Ammon's horn (tissue), 1 donor: ENCODE measurements at regions not wholly inside any gene's neighbourhood (a gene's known extent, or its start where the extent isn't known, plus 50 kb on each side); places are given as distances from the start of the nearest gene placed in this dataset.

Experiments
- DNase-seq: peaks from one replicate; pipeline ENCODE4 v3.0.0-alpha.2; 2016; ENCODE audit warnings: low spot score

DNA sequence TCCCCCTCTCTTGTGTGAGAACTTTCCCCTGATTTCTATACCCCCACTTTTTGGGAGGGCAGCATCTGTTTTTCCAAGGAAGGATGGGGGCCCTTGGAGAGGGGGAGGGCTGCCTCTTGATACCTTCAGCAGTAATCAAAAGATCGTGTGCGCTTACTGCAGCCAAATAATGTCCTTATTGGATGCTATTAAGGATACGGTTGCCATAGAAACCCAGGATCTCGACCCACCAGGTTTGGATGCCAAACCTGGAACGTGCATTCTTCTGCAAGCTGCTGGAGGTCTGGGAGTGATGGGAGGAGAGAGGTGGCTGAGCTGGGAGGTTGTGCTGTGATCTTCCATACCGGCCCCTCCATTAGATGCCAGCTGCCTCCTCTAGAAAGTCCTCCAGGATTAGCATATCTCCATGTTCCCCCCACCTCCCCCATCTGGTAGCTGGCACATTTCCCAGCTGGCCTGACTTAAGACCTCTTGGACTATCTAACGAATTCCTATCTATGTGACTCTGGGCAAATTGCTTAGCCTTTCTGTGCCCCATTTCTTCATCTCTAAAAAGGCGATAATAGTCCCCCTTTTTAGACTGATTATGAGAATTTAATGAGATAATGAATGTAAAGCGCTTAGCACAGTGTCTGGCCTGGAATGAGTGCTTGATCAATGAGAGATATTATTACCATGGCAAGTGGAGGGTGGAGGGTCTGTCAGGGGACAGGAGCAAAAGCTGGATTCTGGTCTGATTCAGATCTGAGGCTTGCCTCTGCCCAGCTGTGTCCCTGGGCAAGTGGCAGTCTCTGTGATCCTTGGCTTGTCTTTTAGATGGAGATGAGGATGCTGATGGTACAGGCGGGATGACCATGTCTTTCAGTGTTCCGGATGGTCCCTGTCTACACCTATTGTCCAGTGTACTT, 78.5 kb upstream of the PCBD1 start:
- no peak for DNase-seq

DNA sequence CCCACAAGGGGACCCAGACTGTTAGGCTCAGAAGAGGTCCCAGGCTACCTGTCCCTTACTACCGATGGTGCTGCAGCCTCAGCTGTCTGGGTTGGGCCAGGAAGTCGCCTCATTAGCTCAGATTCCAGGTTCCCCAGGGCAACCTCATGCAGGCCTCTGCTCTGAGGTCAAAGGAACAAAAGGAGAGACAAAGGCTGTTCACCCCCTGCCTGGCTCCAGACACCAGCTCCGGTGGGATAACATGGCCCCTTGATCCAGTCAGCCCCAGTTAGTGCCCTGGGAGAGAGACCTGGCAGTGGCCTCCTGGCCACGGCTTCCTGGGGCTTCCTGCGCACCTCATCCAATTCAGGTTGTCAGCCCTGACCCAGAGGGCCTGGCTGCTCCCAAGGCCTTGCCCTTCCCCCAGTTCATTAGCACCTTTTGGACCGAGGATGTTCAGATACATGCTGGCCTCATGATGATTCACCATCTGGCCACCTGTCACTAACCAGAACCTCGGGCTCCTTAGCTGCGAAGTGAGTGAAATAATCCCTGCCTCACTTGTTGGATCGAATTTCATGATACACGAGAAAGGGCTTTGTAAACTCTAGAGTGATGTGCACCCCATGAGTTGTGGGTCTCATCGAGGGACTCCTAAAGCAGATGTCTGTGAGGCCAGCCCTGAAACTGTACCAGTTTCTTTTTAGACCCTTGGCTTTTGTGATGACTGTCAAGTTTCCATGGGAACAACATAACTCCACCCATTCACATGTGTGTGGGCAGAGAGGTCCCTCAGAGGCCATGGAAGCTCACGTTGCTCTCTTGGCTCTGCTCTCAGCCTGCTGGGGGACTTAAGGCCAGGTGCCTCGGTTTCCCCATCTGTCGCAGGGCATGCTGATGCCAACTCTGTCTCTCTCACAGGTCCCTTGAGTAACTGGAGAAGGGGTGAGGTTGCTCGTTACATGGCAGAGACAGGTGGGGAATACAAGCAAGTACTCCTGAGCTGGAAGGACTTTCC, 79.5 kb upstream of the PCBD1 start:
- DNase-seq: no peak

GRCh38 chr10:70969188-70969587, 80.8 kb upstream of the PCBD1 start:
- DNase-seq: no peak

GRCh38 chr10:70970830-70971229, 82.5 kb upstream of the PCBD1 start:
- no peak for DNase-seq

DNA sequence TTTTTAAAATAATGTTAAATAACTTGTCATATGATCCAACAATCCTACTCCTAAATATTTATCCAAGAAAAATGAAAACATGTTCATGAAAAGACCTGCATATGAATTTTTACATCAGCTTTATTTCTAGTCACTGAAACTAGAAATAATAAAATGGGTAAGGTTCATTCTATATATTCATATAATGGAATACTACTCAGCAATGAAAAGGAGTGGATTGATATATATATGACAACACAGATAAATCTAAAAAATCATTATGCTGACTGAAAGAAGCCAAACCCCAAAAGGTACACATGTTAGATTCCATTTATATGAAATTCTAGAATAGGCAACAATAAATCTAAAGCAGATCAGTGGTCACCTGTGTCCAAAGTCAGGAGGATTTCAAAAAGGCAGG, 84.9 kb upstream of the PCBD1 start:
- no peak for DNase-seq

DNA sequence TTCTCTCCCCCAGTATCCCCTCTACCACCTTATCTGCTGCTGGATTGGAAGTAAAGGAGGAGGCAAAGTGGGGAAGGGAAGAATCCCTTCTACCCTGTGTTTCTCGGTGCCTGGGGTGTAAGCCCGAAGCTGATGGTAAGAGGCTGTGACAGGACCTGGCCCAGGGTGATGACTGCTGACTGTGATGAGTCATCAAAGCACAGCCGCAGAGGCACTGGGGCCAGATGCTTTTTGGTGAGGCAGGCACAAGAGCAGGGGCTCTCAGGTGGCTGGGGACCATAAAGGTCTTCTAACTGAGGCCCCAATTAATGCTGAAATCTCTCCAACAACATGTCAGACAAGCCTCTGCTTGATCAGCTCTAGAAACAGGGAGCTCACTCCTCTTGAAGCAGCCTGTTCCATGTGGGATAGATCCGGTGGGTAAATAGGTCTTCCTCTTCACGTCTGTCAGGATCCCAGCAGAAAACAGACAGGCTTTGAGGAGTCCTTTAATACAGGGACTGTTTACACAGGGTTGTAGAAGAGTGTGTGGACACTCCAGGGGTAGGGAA, 86.1 kb upstream of the PCBD1 start:
- DNase-seq: no peak

- no peak for DNase-seq
These were observed 86.6 kb upstream of the PCBD1 start for GRCh38 chr10:70974920-70975319.

GRCh38 chr10:70976063-70976695, 87.8 kb upstream of the PCBD1 start:
- no peak for DNase-seq

DNA sequence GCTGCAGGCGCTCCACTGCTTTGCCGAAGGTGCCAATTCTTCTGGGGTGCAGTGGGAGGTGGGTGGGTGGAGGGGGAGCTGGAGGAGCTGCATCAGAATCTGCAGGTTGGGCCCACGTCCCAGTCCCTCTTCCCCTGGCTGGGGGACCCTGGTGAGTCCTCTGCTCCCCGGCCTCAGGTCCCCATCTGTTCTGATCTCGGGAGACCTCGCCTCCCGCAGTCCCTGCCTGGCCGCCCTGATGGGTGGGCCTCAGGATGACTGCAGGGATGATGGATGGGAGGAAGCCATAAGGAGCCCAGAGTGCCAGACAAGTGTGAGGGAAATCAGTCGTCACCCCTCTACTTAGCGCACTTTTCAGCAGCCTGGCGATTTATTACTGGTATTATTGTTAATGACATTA, 89.3 kb upstream of the PCBD1 start:
- DNase-seq: no peak

GRCh38 chr10:70978181-70978580, 89.8 kb upstream of the PCBD1 start:
- no peak for DNase-seq

- no peak for DNase-seq
These were observed 90.6 kb upstream of the PCBD1 start for GRCh38 chr10:70978816-70979480.

GRCh38 chr10:70980687-70981086, 92.3 kb upstream of the PCBD1 start:
- no peak for DNase-seq

GRCh38 chr10:70981171-70981836, 92.9 kb upstream of the PCBD1 start:
- DNase-seq: no peak

GRCh38 chr10:70981936-70982335, 93.6 kb upstream of the PCBD1 start:
- DNase-seq: no peak

DNA sequence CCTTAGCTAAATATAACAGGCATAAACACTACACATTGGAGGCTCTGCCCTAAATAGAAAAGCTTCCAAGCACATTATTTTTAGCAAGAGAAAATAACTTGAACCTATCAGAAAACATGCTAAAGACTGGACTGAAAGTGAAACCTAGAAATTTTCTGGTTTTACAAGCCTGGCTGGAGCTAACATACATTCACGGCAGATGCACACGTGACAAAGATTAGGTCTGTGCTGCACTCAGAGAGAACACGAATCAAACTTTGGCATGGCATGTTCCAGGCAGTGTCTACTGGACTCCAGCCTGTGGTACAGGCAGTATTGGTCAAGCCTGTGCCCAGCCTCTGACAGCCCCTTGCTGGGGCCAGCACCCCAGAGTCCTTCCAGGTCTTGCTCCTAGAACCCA, 94.1 kb upstream of the PCBD1 start:
- no peak for DNase-seq

DNA sequence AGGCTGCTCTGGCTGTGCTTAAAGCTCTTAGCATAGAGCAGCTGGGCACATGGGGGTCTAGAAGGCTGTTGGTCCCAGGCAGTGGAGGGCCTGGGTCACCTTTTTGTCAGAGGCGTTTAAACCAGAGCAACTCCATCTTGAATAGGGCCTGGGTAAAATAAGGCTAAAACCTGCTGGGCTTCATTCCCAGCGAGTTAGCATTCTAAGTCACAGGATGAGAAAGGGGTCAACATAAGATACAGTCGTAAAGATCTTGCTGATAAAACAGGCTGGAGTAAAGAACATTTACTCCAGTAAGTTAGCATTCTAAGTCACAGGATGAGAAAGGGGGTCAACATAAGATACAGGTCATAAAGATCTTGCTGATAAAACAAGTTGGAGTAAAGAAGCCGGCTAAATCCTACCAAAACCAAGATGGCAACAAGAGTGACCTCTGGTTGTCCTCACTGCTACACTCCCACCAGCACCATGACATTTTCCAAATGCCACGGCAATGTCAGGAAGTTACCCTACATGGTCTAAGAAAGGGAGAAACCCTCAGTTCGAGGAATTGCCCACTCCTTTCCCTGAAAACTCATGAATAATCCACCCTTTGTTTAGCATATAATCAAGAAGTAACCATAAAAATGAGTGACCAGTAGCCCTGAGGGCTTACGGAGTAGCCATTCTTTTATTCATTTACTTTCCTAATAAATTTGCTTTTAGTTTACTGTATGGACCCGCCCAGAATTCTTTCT, 96.8 kb upstream of the PCBD1 start:
- no peak for DNase-seq

DNA sequence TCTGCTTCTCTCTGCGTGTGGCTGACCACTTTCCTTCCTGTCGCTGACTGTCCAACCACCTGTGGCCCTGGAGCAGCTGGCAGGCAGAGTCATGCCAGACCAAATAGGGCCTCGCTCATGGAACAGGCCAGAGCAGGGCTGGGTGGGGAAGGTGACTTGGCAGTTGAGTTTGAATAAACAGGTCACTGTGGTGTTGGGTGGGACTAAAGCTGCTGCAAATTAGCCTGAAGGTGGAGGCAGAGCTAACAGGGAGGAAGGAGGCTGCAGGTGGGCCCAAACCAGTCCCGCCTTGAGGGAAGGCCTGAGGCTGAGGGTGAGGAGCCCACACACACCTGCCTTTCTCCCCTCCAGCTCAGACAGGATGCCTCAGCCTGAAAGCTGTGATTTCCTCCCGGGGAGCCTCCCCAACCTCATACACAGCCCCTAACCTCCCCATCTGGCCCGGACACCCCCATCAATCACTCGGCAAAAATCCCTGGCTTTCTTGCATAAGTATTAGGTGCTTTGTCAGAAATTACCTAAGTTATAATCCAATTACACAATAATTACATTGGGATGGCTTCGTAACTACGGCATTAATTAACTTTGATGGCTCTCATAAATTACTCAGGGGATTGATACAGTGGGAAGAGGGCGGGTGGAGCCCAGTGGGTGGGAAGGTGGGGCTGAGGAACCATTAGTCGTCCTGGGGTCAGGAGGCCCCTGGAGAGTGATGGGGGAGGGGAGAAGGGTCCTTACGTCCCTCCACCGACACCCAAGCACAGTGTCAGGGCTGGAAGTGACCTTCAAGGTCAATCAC, 97.7 kb upstream of the PCBD1 start:
- DNase-seq: no peak

DNA sequence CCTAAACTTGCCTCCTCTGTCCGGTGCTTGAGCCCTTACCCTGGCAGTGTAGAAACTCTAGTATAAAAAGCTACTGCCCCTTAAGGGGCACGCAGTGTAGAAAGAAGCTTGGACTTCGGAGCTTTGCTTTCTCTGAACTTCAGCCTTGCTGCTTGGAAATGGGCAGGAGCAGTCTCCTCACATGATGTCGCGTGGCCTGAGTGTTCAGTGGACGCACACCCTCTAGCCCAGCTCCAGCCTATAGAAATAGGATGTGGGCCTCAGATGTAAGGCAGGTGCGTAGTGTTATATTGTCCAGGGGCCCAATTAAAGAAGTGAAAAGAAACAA, 98.2 kb upstream of the PCBD1 start:
- DNase-seq: no peak

DNA sequence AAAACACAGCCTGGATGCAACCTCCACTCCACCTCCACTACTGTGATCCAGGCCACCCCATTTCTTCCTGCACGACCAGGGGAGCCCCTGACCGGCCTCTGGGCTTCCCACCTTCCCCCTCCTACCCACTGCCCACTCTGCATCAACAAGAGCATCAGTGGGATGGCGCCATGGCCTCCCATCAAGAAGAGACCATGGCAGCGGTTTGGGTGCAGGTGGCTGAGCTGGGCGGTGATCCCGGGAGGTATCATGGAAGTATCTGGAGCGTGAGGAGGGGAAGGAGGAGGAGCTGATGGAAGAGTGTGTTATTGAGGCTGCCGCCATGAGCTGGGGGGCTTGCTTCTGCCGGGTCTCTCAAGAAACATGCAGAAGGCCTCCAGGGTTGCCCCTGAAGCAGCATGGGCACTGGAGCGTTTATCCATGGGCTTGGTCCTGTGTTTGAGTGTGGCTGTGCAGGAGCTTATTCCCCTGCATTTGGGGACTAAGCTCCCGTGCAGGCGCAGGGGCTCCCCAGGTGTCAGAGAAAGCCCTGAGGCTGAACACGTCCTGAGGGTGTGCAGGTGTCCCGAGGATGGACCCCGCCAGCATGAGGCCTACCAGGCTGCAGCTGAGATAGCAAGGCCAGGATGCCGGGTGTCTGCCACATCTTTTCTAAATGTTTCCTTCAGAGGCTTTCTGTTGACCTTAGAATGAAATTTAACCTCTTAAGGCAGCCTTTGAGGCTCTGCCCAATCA, 99.2 kb upstream of the PCBD1 start:
- DNase-seq: no peak
